PC-9 (cell line): ENCODE measurements at regions not wholly inside any gene's neighbourhood (a gene's known extent, or its start where the extent isn't known, plus 50 kb on each side); places are given as distances from the start of the nearest gene placed in this dataset.

Experiments
- EZH2 ChIP-seq: fragments of 200-600 bp; sonication (generic); IDR thresholded peaks from 2 replicates; pipeline ENCODE4 v1.8.0; 2017; ENCODE audit warnings: antibody characterized with exemption, low read depth
- TF ChIP-seq, protein P1 (sequence below): fragments of 200-600 bp; sonication (generic); conservative IDR thresholded peaks from 2 replicates; pipeline ENCODE4 v1.6.1; 2017; ENCODE audit warnings: mixed run types, antibody characterized with exemption, mild to moderate bottlenecking, moderate library complexity

DNA sequence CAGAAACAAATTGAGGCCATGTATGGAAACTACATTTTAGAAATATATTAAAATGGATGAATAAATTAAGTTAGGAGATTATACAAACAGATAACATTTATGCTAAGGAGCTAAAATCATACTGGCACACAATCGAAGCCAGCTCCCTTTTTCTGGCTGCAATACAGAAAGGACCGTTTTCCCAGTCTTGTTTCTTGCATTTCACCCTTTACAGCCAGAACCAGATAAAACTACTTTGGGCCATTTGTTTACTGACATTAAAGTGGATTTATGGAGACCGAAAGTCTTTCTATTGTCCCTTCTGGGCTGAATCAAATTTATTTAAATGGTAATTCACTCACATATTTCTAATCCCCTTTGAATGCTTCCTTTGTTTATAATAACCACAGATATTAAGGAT is 50.1 kb upstream of the CNTN3 start:
- TF ChIP-seq, protein P1, sequence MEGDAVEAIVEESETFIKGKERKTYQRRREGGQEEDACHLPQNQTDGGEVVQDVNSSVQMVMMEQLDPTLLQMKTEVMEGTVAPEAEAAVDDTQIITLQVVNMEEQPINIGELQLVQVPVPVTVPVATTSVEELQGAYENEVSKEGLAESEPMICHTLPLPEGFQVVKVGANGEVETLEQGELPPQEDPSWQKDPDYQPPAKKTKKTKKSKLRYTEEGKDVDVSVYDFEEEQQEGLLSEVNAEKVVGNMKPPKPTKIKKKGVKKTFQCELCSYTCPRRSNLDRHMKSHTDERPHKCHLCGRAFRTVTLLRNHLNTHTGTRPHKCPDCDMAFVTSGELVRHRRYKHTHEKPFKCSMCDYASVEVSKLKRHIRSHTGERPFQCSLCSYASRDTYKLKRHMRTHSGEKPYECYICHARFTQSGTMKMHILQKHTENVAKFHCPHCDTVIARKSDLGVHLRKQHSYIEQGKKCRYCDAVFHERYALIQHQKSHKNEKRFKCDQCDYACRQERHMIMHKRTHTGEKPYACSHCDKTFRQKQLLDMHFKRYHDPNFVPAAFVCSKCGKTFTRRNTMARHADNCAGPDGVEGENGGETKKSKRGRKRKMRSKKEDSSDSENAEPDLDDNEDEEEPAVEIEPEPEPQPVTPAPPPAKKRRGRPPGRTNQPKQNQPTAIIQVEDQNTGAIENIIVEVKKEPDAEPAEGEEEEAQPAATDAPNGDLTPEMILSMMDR, result no peak
- no peak for TF ChIP-seq EZH2
